Nephron (organoid): ENCODE measurements at regions not wholly inside any gene's neighbourhood (a gene's known extent, or its start where the extent isn't known, plus 50 kb on each side); places are given as distances from the start of the nearest gene placed in this dataset.

ENCODE experiments used
- H3K27ac Mint-ChIP-seq, 3 experiments: 2 replicates each; pipeline ENCODE4 v1.8.0; 2020; ENCODE audit warnings: mixed read lengths in 3 of 3, mild to moderate bottlenecking in 2 of 3, moderate library complexity in 1 of 3
- H3K27me3 Mint-ChIP-seq: 2 replicates; pipeline ENCODE4 v1.8.0; 2021; ENCODE audit warnings: low read depth, mild to moderate bottlenecking, moderate library complexity, mixed read lengths
- H3K36me3 Mint-ChIP-seq: 2 replicates; pipeline ENCODE4 v1.8.0; 2020; ENCODE audit warnings: low read depth, mixed read lengths
- H3K4me1 Mint-ChIP-seq: 2 replicates; pipeline ENCODE4 v1.8.0; 2020; ENCODE audit warnings: mixed read lengths
- H3K4me3 Mint-ChIP-seq, 3 experiments: 2 replicates each; pipeline ENCODE4 v1.8.0; 2020; ENCODE audit warnings: mild to moderate bottlenecking in 3 of 3, mixed read lengths in 3 of 3, moderate library complexity in 2 of 3
- H3K9me3 Mint-ChIP-seq: 2 replicates; pipeline ENCODE4 v1.8.0; 2020; ENCODE audit warnings: mixed read lengths
- CTCF ChIP-seq, 3 experiments: fragments of 200-600 bp; sonication (generic); IDR thresholded peaks; one replicate each; pipeline ENCODE4 v1.5.0; 2021; ENCODE audit warnings: antibody characterized with exemption in 3 of 3; ENCODE audit not compliant: unreplicated experiment in 3 of 3

DNA sequence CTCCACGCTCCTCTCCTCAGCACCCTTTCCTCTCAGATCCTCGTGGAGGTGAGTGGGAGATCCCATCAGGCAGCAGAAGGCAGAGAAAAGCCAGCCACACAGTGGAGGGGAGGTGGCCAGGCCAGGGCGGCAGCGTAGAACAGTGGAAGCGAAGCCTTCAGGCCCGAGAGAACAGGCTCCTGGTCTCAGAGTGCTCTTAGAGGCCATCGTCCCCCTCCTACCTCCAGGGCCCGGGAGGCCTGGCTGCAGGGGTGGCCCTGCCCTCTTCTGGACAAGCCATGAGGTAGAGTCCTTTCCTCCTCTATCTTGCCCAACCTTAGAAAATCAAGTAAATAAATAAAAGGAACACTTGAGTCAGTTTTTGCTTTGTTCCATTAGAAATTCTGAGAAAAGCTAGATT lies 202.0 kb downstream of the KATNAL1 start:
- no peaks in the 10 kb centered on the region for H3K36me3 Mint-ChIP-seq
- no peak for TF ChIP-seq CTCF (IDR thresholded peaks at IDR 0.05; ENCODE audit: unreplicated experiment in 3 of 3)
- H3K4me1 Mint-ChIP-seq = no peaks in the 10 kb centered on the region
- no peak overlapping the region for H3K4me3 Mint-ChIP-seq
- no peaks in the 10 kb centered on the region for H3K9me3 Mint-ChIP-seq
- peaks cover 8% of the 10 kb centered on the region for H3K27me3 Mint-ChIP-seq
- no peak overlapping the region for H3K27ac Mint-ChIP-seq

DNA sequence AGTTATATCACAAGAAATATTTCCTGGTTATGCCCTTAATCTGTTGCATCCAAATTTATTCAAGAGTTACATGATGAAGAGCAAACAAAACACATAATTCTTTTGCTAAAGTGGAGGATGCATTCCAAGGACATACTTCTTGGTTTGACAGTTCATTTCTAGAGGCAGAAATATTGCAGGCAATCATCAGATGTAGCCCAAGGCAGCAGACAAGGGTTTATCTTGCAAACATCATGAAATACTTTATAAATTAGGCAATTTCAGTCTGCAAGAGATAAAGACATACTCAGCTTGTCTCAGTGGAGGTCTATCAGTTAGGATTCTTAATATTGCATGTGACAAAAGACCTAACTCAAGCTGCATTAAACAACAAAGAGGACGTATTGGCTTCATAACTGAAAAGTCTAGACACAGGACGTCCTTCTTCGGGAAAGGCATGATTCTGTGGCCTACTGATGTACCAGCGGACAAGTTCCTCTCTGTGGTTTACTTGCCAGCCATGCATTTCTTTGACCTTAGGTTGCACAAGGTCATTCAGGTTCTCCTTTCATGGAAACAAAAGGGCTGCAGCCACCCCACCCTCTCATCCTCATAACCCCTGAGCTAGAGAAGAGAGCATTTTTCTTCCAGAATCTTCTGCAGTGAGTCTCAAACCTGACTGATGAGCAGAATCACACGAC lies 204.1 kb downstream of the KATNAL1 start:
- Mint-ChIP-seq H3K4me1 (no peaks in the 10 kb centered on the region), H3K4me3 (no peak overlapping the region), H3K27me3 (peaks cover 9% of the 10 kb centered on the region), H3K9me3 (no peaks in the 10 kb centered on the region), H3K36me3 (no peaks in the 10 kb centered on the region), H3K27ac (no peak overlapping the region)
- no peak for TF ChIP-seq CTCF (IDR thresholded peaks at IDR 0.05; ENCODE audit: unreplicated experiment in 3 of 3)

GRCh38 chr13:30100226-30100625 lies 207.1 kb downstream of the KATNAL1 start:
- no peaks in the 10 kb centered on the region for H3K9me3 Mint-ChIP-seq
- no peaks in the 10 kb centered on the region for H3K36me3 Mint-ChIP-seq
- no peak overlapping the region for H3K4me3 Mint-ChIP-seq
- H3K27ac Mint-ChIP-seq = no peak overlapping the region
- H3K4me1 Mint-ChIP-seq = no peaks in the 10 kb centered on the region
- no peak for TF ChIP-seq CTCF (IDR thresholded peaks at IDR 0.05; ENCODE audit: unreplicated experiment in 3 of 3)
- peaks cover 12% of the 10 kb centered on the region for H3K27me3 Mint-ChIP-seq

GRCh38 chr13:30097701-30098100 lies 209.7 kb downstream of the KATNAL1 start:
- TF ChIP-seq CTCF (IDR thresholded peaks at IDR 0.05; ENCODE audit: unreplicated experiment in 3 of 3) = no peak
- H3K27me3 Mint-ChIP-seq = peaks cover 12% of the 10 kb centered on the region
- H3K4me1 Mint-ChIP-seq = no peaks in the 10 kb centered on the region
- no peak overlapping the region for H3K4me3 Mint-ChIP-seq
- H3K36me3 Mint-ChIP-seq = no peaks in the 10 kb centered on the region
- H3K27ac Mint-ChIP-seq = no peak overlapping the region
- H3K9me3 Mint-ChIP-seq = no peaks in the 10 kb centered on the region

- Mint-ChIP-seq H3K9me3 (no peaks in the 10 kb centered on the region), H3K4me1 (no peaks in the 10 kb centered on the region), H3K36me3 (no peaks in the 10 kb centered on the region), H3K27ac (no peak overlapping the region), H3K27me3 (peaks cover 12% of the 10 kb centered on the region), H3K4me3 (no peak overlapping the region)
- TF ChIP-seq CTCF (IDR thresholded peaks at IDR 0.05; ENCODE audit: unreplicated experiment in 3 of 3) = no peak
Observed at GRCh38 chr13:30097089-30097488, 210.3 kb downstream of the KATNAL1 start.

- no peak overlapping the region for H3K4me3 Mint-ChIP-seq
- no peaks in the 10 kb centered on the region for H3K4me1 Mint-ChIP-seq
- H3K27me3 Mint-ChIP-seq = peaks cover 9% of the 10 kb centered on the region
- H3K9me3 Mint-ChIP-seq = no peaks in the 10 kb centered on the region
- TF ChIP-seq CTCF (IDR thresholded peaks at IDR 0.05; ENCODE audit: unreplicated experiment in 3 of 3) = no peak
- H3K27ac Mint-ChIP-seq = no peak overlapping the region
- H3K36me3 Mint-ChIP-seq = no peaks in the 10 kb centered on the region
Observed at GRCh38 chr13:30094015-30094414, 213.3 kb downstream of the KATNAL1 start.
